IMR-90 (cell line): ENCODE measurements at regions not wholly inside any gene's neighbourhood (a gene's known extent, or its start where the extent isn't known, plus 50 kb on each side); places are given as distances from the start of the nearest gene placed in this dataset.

Experiments used
- ATAC-seq: fragments of 200-7000 bp; cut with Tn5 transposase; 2 replicates; pipeline ENCODE4 v1.9.1; 2020; ENCODE audit warnings: low read depth, mild to moderate bottlenecking, moderate library complexity
- BruUV-seq: library from RNA; stranded (reverse); fragments of 400-500 nt; replicated peaks from 2 replicates; lab custom pipeline; 2021; lab: Mats Ljungman, UMichigan
- CTCF ChIA-PET: fragments of 300-600 bp; formaldehyde crosslinking; extraction: SDS; loops from one replicate; lab custom pipeline; 2021; ENCODE audit warnings: antibody characterized with exemption; lab: Yijun Ruan, JAX
- POLR2A ChIA-PET: fragments of 300-600 bp; sonication (Branson Sonifier 250); formaldehyde crosslinking; loops from one replicate; lab custom pipeline; 2022; ENCODE audit warnings: antibody characterized with exemption; ENCODE audit not compliant: unreplicated experiment; lab: Charles Lee
- DNase-seq: peaks from one replicate; pipeline ENCODE4 v3.0.0; 2013
- H2AFZ ChIP-seq: replicated peaks from 2 replicates; pipeline ENCODE3; 2013; ENCODE audit warnings: low read length, mild to moderate bottlenecking; ENCODE audit not compliant: poor library complexity
- H2AK5ac ChIP-seq: 2 replicates; pipeline ENCODE4 v1.6.1; 2013; ENCODE audit warnings: low read depth, low read length, inconsistent platforms
- H2AK9ac ChIP-seq: replicated peaks from 2 replicates; pipeline ENCODE3; 2013; ENCODE audit warnings: mild to moderate bottlenecking, low read depth, low read length, moderate library complexity; ENCODE audit not compliant: poor library complexity
- H2BK120ac ChIP-seq: 2 replicates; pipeline ENCODE4 v1.6.1; 2013; ENCODE audit warnings: low read depth, low read length, inconsistent platforms
- H2BK15ac ChIP-seq: 3 replicates; pipeline ENCODE4 v1.6.1; 2013; ENCODE audit warnings: low read depth, low read length, inconsistent platforms
- H2BK20ac ChIP-seq: 2 replicates; pipeline ENCODE4 v1.6.1; 2013; ENCODE audit warnings: low read depth, mild to moderate bottlenecking, inconsistent platforms, low read length, moderate library complexity
- H2BK5ac ChIP-seq: 2 replicates; pipeline ENCODE4 v1.6.1; 2013; ENCODE audit warnings: mild to moderate bottlenecking, low read depth, low read length, inconsistent platforms; ENCODE audit not compliant: poor library complexity, severe bottlenecking
- H3K14ac ChIP-seq: replicated peaks from 2 replicates; pipeline ENCODE4 v1.6.1; 2013; ENCODE audit warnings: low read depth, low read length, inconsistent platforms
- H3K18ac ChIP-seq: 2 replicates; pipeline ENCODE4 v1.6.1; 2013; ENCODE audit warnings: low read depth, low read length, control low read depth
- H3K23ac ChIP-seq: 2 replicates; pipeline ENCODE4 v1.6.1; 2013; ENCODE audit warnings: low read depth, low read length, inconsistent platforms
- H3K27ac ChIP-seq: 2 replicates; pipeline ENCODE4 v1.5.1; 2013; ENCODE audit warnings: mild to moderate bottlenecking, control low read depth, low read length; ENCODE audit not compliant: insufficient read depth
- H3K27me3 ChIP-seq: 2 replicates; pipeline ENCODE4 v1.6.1; 2013; ENCODE audit warnings: low read length; ENCODE audit not compliant: control insufficient read depth, insufficient read depth
- H3K36me3 ChIP-seq: 2 replicates; pipeline ENCODE4 v1.6.1; 2013; ENCODE audit warnings: low read length, mixed read lengths; ENCODE audit not compliant: control insufficient read depth, insufficient read depth
- H3K4ac ChIP-seq: 2 replicates; pipeline ENCODE4 v1.6.1; 2013; ENCODE audit warnings: low read depth, low read length, inconsistent platforms
- H3K4me1 ChIP-seq: 2 replicates; pipeline ENCODE4 v1.6.1; 2013; ENCODE audit warnings: low read length, mixed read lengths; ENCODE audit not compliant: control insufficient read depth, insufficient read depth
- H3K4me2 ChIP-seq: 2 replicates; pipeline ENCODE4 v1.6.1; 2013; ENCODE audit warnings: low read depth, mild to moderate bottlenecking, control low read depth, low read length, moderate library complexity
- H3K4me3 ChIP-seq: 2 replicates; pipeline ENCODE4 v1.5.1; 2013; ENCODE audit warnings: low read depth, mild to moderate bottlenecking, control low read depth, low read length, moderate library complexity; ENCODE audit not compliant: insufficient read depth
- H3K56ac ChIP-seq: 2 replicates; pipeline ENCODE4 v1.6.1; 2013; ENCODE audit warnings: low read length, inconsistent platforms; ENCODE audit not compliant: insufficient read depth; ENCODE audit errors: extremely low read depth
- H3K79me1 ChIP-seq, 2 experiments: 2 replicates each; pipeline ENCODE4 v1.6.1; 2013; ENCODE audit warnings: low read length in 2 of 2, inconsistent platforms in 1 of 2, low read depth in 1 of 2
- H3K9ac ChIP-seq: 2 replicates; pipeline ENCODE4 v1.6.1; 2013; ENCODE audit warnings: low read depth, low read length, control low read depth
- H3K9me1 ChIP-seq: 2 replicates; pipeline ENCODE4 v1.6.1; 2013; ENCODE audit warnings: low read length, inconsistent platforms; ENCODE audit not compliant: insufficient read depth
- H3K9me3 ChIP-seq: 2 replicates; pipeline ENCODE4 v1.6.1; 2013; ENCODE audit warnings: low read length; ENCODE audit not compliant: control insufficient read depth, insufficient read depth
- H4K20me1 ChIP-seq: 2 replicates; pipeline ENCODE4 v1.6.1; 2013; ENCODE audit warnings: low read length, inconsistent platforms; ENCODE audit not compliant: insufficient read depth
- H4K5ac ChIP-seq: 2 replicates; pipeline ENCODE4 v1.6.1; 2013; ENCODE audit warnings: mild to moderate bottlenecking, low read depth, low read length, control low read depth
- H4K8ac ChIP-seq, 2 experiments: 2 replicates each; pipeline ENCODE4 v1.6.1; 2013; ENCODE audit warnings: low read depth in 2 of 2, low read length in 2 of 2, control low read depth in 1 of 2, inconsistent platforms in 1 of 2
- H4K91ac ChIP-seq: 2 replicates; pipeline ENCODE4 v1.6.1; 2013; ENCODE audit warnings: low read depth, low read length, inconsistent platforms; ENCODE audit not compliant: insufficient read depth
- MAZ ChIP-seq: IDR thresholded peaks from 2 replicates; pipeline ENCODE4 v1.6.1; 2012; ENCODE audit warnings: low read depth, mild to moderate bottlenecking, low read length, improper control_type of control experiment, moderate library complexity, borderline replicate concordance
- POLR2A ChIP-seq: IDR thresholded peaks from 2 replicates; pipeline ENCODE4 v1.6.1; 2012; ENCODE audit warnings: mild to moderate bottlenecking, low read depth, low read length
- whole genome bisulfite sequencing, 2 experiments: methylation state at CpG; one replicate each; pipeline versions ENCODE4 v1.1.5 to v1.1.7; 2013; ENCODE audit warnings: missing lambda C conversion rate in 2 of 2; ENCODE audit not compliant: insufficient read length in 1 of 2; ENCODE audit errors: extremely low coverage in 2 of 2; 5-methylcytosine and 5-hydroxymethylcytosine counted together
- dilution Hi-C: fragments of 300-500 bp; cut with HindIII; formaldehyde crosslinking; loops from one replicate; pipeline ENCODE4 v1.14.3; 2018; ENCODE audit warnings: low sequenced_read_pairs; ENCODE audit not compliant: unreplicated experiment
- in situ Hi-C: fragments of 300-500 bp; cut with MboI; formaldehyde crosslinking; loops from 3 replicates; pipeline ENCODE4 v1.14.3; 2019; ENCODE audit warnings: low sequenced_read_pairs, inconsistent platforms, mixed read lengths
- intact Hi-C: fragments of 100-400 bp; cut with micrococcal nuclease; formaldehyde crosslinking; loops from 2 replicates; pipeline ENCODE4 v1.10.0; 2022

DNA sequence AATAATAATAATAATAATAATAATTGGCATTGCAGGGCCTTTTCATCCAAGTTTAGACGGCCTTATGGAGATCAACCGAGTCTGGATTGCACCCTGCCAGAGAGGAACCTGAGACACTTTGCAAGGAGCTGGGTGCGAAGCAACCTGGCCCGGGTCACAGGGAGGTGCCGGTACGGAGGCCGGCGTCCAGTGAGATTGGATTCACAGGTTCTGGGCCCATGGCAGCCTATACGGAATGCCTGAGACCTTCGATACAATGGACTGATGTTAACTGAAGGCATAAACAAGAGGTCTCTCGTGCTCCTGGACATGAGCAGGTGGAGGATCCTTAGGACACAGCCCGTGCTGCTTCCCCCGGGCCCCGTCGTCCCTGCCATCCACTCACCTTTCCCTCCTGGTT is 416.5 kb upstream of the SALL3 start:
- Histone ChIP-seq H2BK15ac (no peak overlapping the region), H2AFZ (no peak overlapping the region), H2BK5ac (no peak overlapping the region), H3K9me3 (peaks cover 54% of the 10 kb centered on the region), H2AK5ac (no peak overlapping the region), H3K36me3 (no peaks in the 10 kb centered on the region), H3K4me3 (no peak overlapping the region), H3K27ac (no peak overlapping the region), H3K18ac (no peak overlapping the region), H2AK9ac (no peak overlapping the region), H3K9me1 (no peaks in the 10 kb centered on the region), H3K4me2 (no peak overlapping the region), H3K56ac (no peak overlapping the region), H3K79me1 (no peaks in the 10 kb centered on the region), H3K23ac (no peak overlapping the region), H3K27me3 (no peaks in the 10 kb centered on the region), H4K8ac (no peak overlapping the region), H3K4me1 (no peaks in the 10 kb centered on the region), H3K14ac (no peak overlapping the region), H2BK20ac (no peak overlapping the region), H4K91ac (no peak overlapping the region), H3K4ac (no peak overlapping the region), H2BK120ac (no peak overlapping the region), H3K9ac (no peak overlapping the region), H4K5ac (no peak overlapping the region), H4K20me1 (no peaks in the 10 kb centered on the region)
- intact Hi-C loops (no loop called here), in situ Hi-C loops (no loop called here), dilution Hi-C loops (no loop called here)
- ChIA-PET CTCF (no interaction called here), POLR2A (no interaction called here)
- DNase-seq (no peak), ATAC-seq (no peak)
- TF ChIP-seq POLR2A (no peak), MAZ (no peak)
- 76% methylated on average over 4 of the region's 15 CpGs; no CpG with 5 or more reads in 1 of the 2 experiments for WGBS, 2 experiments
- BruUV-seq: no TSS peak
